Ovary (tissue), 7 donors: ENCODE measurements at regions not wholly inside any gene's neighbourhood (a gene's known extent, or its start where the extent isn't known, plus 50 kb on each side); places are given as distances from the start of the nearest gene placed in this dataset.

Experiments
- DNase-seq, 5 donors: peaks; one replicate each; pipeline ENCODE4 v3.0.0-alpha.2; 2019 to 2020
- H3K27ac ChIP-seq, 2 donors: fragments of 200-600 bp; one replicate each; pipeline versions ENCODE4 v1.5.1 to v1.8.0; 2019 to 2022
- H3K27me3 ChIP-seq: fragments of 200-600 bp; one replicate; pipeline ENCODE4 v1.8.0; 2022
- H3K36me3 ChIP-seq: fragments of 200-600 bp; sonication (generic); one replicate; pipeline ENCODE4 v1.5.1; 2019
- H3K4me1 ChIP-seq: one replicate; pipeline ENCODE4 v1.8.1; 2013; ENCODE audit warnings: mild to moderate bottlenecking, moderate library complexity; ENCODE audit not compliant: insufficient read depth
- H3K4me3 ChIP-seq: fragments of 200-600 bp; sonication (generic); one replicate; pipeline ENCODE4 v1.5.1; 2017
- H3K9me3 ChIP-seq, 2 donors: fragments of 200-600 bp in 1 of 2; sonication (generic) in 1 of 2; one replicate each; pipeline versions ENCODE4 v1.5.1 to v1.8.1; 2013 to 2019; ENCODE audit warnings: mild to moderate bottlenecking in 1 of 2, moderate library complexity in 1 of 2
- CTCF ChIP-seq, 3 donors: fragments of 450-650 bp in 2 of 3; fragments of 200-600 bp in 1 of 3; IDR thresholded peaks; one replicate each; pipeline versions ENCODE4 v1.5.1 to v1.8.0; 2016 to 2022; ENCODE audit warnings: antibody characterized with exemption in 3 of 3, mild to moderate bottlenecking in 1 of 3
- EP300 ChIP-seq: sonication (generic); formaldehyde crosslinking; IDR thresholded peaks from one replicate; pipeline ENCODE4 v1.6.1; 2017; ENCODE audit warnings: antibody characterized with exemption
- POLR2A ChIP-seq: fragments of 450-650 bp; IDR thresholded peaks from one replicate; pipeline ENCODE4 v1.6.1; 2017; ENCODE audit warnings: antibody characterized with exemption, mild to moderate bottlenecking, moderate library complexity
- WGBS, 3 donors: extraction: QIAGEN DNeasy Blood & Tissue Kit in 1 of 3; methylation state at CpG; one replicate each; pipeline versions ENCODE4 v1.1.5 to v1.1.7; 2013 to 2017; 5-methylcytosine and 5-hydroxymethylcytosine counted together
- intact Hi-C, 4 donors: fragments of 100-400 bp; cut with DNase I; formaldehyde crosslinking; loops; one replicate each; pipeline versions ENCODE4 v1.11.0 to v1.15.1; 2022 to 2023
- donor health status: DM: no; HTN: no; CAD: no; lungs with moderate emphysema.
- donor health status: DM: no; HTN: no; CAD: no.
- donor health status: Bipolar disorder and iron deficiency.
- donor health status: DM: no; HTN: no; CAD: no.
- donor health status: DM: yes; HTN: yes; CAD: no.

- Histone ChIP-seq H3K27ac (no peak overlapping the region), H3K9me3 (no peaks in the 10 kb centered on the region), H3K36me3 (no peaks in the 10 kb centered on the region), H3K4me1 (peaks cover 2% of the 10 kb centered on the region), H3K27me3 (no peaks in the 10 kb centered on the region), H3K4me3 (no peak overlapping the region)
- 94 to 98% (median 95%) methylated on average over 1 of the region's 1 CpG for WGBS, 3 donors
- DNase-seq, result no peak
- TF ChIP-seq POLR2A (no peak), CTCF (IDR thresholded peaks at IDR 0.05) (no peak), EP300 (no peak)
- intact Hi-C loops, result no loop called here
These were observed 134.3 kb upstream of the CARMIL1 start for GRCh38 chr6:25144919-25145318.

- H3K4me1 ChIP-seq, result peaks cover 2% of the 10 kb centered on the region
- TF ChIP-seq CTCF (IDR thresholded peaks at IDR 0.05) (no peak), POLR2A (no peak), EP300 (no peak)
- H3K36me3 ChIP-seq, result no peaks in the 10 kb centered on the region
- no peaks in the 10 kb centered on the region for H3K27me3 ChIP-seq
- intact Hi-C loops, result no loop called here
- no peak for DNase-seq
- no peak overlapping the region for H3K27ac ChIP-seq
- H3K9me3 ChIP-seq, result no peaks in the 10 kb centered on the region
- H3K4me3 ChIP-seq, result no peak overlapping the region
These were observed 132.0 kb upstream of the CARMIL1 start for GRCh38 chr6:25147223-25147622.

- Histone ChIP-seq H3K9me3 (no peaks in the 10 kb centered on the region), H3K4me3 (no peak overlapping the region), H3K4me1 (peaks cover 2% of the 10 kb centered on the region), H3K27ac (no peak overlapping the region), H3K27me3 (no peaks in the 10 kb centered on the region), H3K36me3 (no peaks in the 10 kb centered on the region)
- intact Hi-C loops, result no loop called here
- no peak for DNase-seq
- no peak for TF ChIP-seq EP300
- TF ChIP-seq POLR2A, result no peak
- TF ChIP-seq CTCF (IDR thresholded peaks at IDR 0.05), result no peak
- 72 to 84% (median 83%) methylated on average over 1 of the region's 1 CpG for WGBS, 3 donors
These were observed 129.1 kb upstream of the CARMIL1 start for GRCh38 chr6:25150031-25150430.

GRCh38 chr6:25150863-25151262 is 128.3 kb upstream of the CARMIL1 start:
- intact Hi-C loops, result no loop called here
- Histone ChIP-seq H3K36me3 (no peaks in the 10 kb centered on the region), H3K27ac (no peak overlapping the region), H3K4me1 (peaks cover 2% of the 10 kb centered on the region), H3K4me3 (no peak overlapping the region), H3K9me3 (no peaks in the 10 kb centered on the region), H3K27me3 (no peaks in the 10 kb centered on the region)
- TF ChIP-seq EP300 (no peak), POLR2A (no peak), CTCF (IDR thresholded peaks at IDR 0.05) (no peak)
- no peak for DNase-seq
- WGBS, 3 donors, result 84 to 89% (median 88%) methylated on average over 2 of the region's 2 CpGs

GRCh38 chr6:25153079-25153478 is 126.1 kb upstream of the CARMIL1 start:
- WGBS, 3 donors, result 94 to 95% (median 94%) methylated on average over 21 of the region's 21 CpGs
- H3K4me3 ChIP-seq, result no peak overlapping the region
- intact Hi-C loops, result no loop called here
- H3K4me1 ChIP-seq, result peaks cover 2% of the 10 kb centered on the region
- H3K27ac ChIP-seq, result no peak overlapping the region
- TF ChIP-seq CTCF (IDR thresholded peaks at IDR 0.05) (no peak), POLR2A (no peak), EP300 (no peak)
- DNase-seq, result no peak
- H3K36me3 ChIP-seq, result no peaks in the 10 kb centered on the region
- no peaks in the 10 kb centered on the region for H3K27me3 ChIP-seq
- no peaks in the 10 kb centered on the region for H3K9me3 ChIP-seq
